ENCODE measurements at regions not wholly inside any gene's neighbourhood (a gene's known extent, or its start where the extent isn't known, plus 50 kb on each side); places are given as distances from the start of the nearest gene placed in this dataset.

- Histone ChIP-seq H3K56ac (replicated peaks; ENCODE audit: insufficient read length, low read depth, low read length) (no peak overlapping the region), H3K79me2 (ENCODE audit: control insufficient read depth in 1 of 2, insufficient read depth in 2 of 2, low read length in 2 of 2) (no peaks in the 10 kb centered on the region), H3K4me3 (ENCODE audit: extremely low read depth in 1 of 4, insufficient read depth in 2 of 4, low read depth in 3 of 4, low read length in 4 of 4) (no peak overlapping the region), H2AK5ac (ENCODE audit: low read depth, low read length) (no peak overlapping the region), H3K9ac (replicated peaks in 1 of 4; ENCODE audit: extremely low read depth in 1 of 4, low read depth in 3 of 4, low read length in 3 of 4) (no peak overlapping the region), H2AFZ (ENCODE audit: low read length) (no peak overlapping the region), H2BK120ac (replicated peaks; ENCODE audit: low read depth, low read length) (no peak overlapping the region), H4K8ac (ENCODE audit: extremely low read depth, insufficient read depth, low read length) (no peak overlapping the region), H3K9me3 (ENCODE audit: insufficient read depth in 2 of 2, low read depth in 1 of 2, low read length in 1 of 2) (no peaks in the 10 kb centered on the region), H3K18ac (ENCODE audit: extremely low read depth, low read length) (no peak overlapping the region), H2BK15ac (ENCODE audit: low read length) (no peak overlapping the region), H3K27ac (ENCODE audit: low read depth, low read length) (no peak overlapping the region), H3K36me3 (ENCODE audit: control insufficient read depth in 2 of 4, insufficient read depth in 4 of 4, low read length in 3 of 4) (no peaks in the 10 kb centered on the region), H4K91ac (replicated peaks; ENCODE audit: insufficient read length, low read length) (no peak overlapping the region), H2BK20ac (ENCODE audit: low read length) (no peak overlapping the region), H3K23ac (ENCODE audit: insufficient read length) (no peak overlapping the region), H4K5ac (ENCODE audit: insufficient read length, low read depth, low read length) (no peak overlapping the region), H2BK5ac (ENCODE audit: low read depth, low read length) (no peak overlapping the region), H3K4me2 (ENCODE audit: insufficient read depth in 1 of 2, low read depth in 2 of 2, low read length in 2 of 2) (no peak overlapping the region), H3K79me1 (ENCODE audit: low read depth, low read length) (no peaks in the 10 kb centered on the region), H4K20me1 (replicated peaks in 1 of 2; ENCODE audit: control insufficient read depth in 1 of 2, insufficient read depth in 2 of 2, low read length in 2 of 2) (no peaks in the 10 kb centered on the region), H3K14ac (ENCODE audit: insufficient read length) (no peak overlapping the region), H2BK12ac (ENCODE audit: low read depth, low read length) (no peak overlapping the region), H3K4ac (replicated peaks; ENCODE audit: insufficient read length, low read depth, low read length) (no peak overlapping the region), H3K4me1 (replicated peaks in 1 of 4; ENCODE audit: control insufficient read depth in 3 of 4, insufficient read depth in 4 of 4, low read length in 3 of 4) (peaks cover 7 to 28% (median 19%) of the 10 kb centered on the region in 4 experiments), H3K27me3 (replicated peaks in 1 of 4; ENCODE audit: control insufficient read depth in 3 of 4, extremely low read depth in 1 of 4, insufficient read depth in 3 of 4, low read length in 3 of 4) (no peaks in the 10 kb centered on the region), H3K23me2 (ENCODE audit: low read depth, low read length) (no peaks in the 10 kb centered on the region)
- FAIRE-seq (no peak), DNase-seq (ENCODE audit: low read depth in 1 of 2, low spot score in 2 of 2) (no peak)
- POLR2A ChIA-PET (ENCODE audit: partially characterized antibody), result no interaction called here
- WGBS, 2 experiments (ENCODE audit: extremely low coverage in 1 of 2, insufficient coverage in 1 of 2, insufficient read length in 1 of 2, insufficient replicate concordance in 2 of 2, low coverage in 1 of 2, low lambda C conversion rate in 2 of 2, missing lambda C conversion rate in 1 of 2), result 85% methylated on average over 7 of the region's 7 CpGs; no CpG with 5 or more reads in 1 of the 2 experiments
- CTCF ChIA-PET (ENCODE audit: partially characterized antibody), result interaction anchor here (1.4 kb wide), 1 partner anchor 10 kb away, joined by 4 read pairs; no protein-coding TSS in a partner anchor
- TF ChIP-seq HDAC6 (IDR thresholded peaks at IDR 0.05; ENCODE audit: low read depth, low read length) (no peak), EGR1 (IDR thresholded peaks at IDR 0.05; ENCODE audit: borderline replicate concordance, low read depth, low read length) (no peak), BCL11A (IDR thresholded peaks at IDR 0.05; ENCODE audit: low read depth in 2 of 2, low read length in 2 of 2) (no peak), EZH2 (IDR thresholded peaks at IDR 0.05; ENCODE audit: low read depth, low read length, severe bottlenecking) (no peak), CEBPB (IDR thresholded peaks at IDR 0.05; ENCODE audit: low read depth, low read length) (no peak), SIX5 (IDR thresholded peaks at IDR 0.05; ENCODE audit: low read depth, low read length) (no peak), POLR2AphosphoS5 (IDR thresholded peaks at IDR 0.05; ENCODE audit: low read depth, low read length) (no peak), RNF2 (IDR thresholded peaks at IDR 0.05; ENCODE audit: borderline replicate concordance, low read depth, low read length, missing control alignments, poor library complexity, severe bottlenecking) (no peak), HDAC2 (IDR thresholded peaks at IDR 0.05; ENCODE audit: borderline replicate concordance in 1 of 2, low read depth in 2 of 2, low read length in 2 of 2) (no peak), JUND (IDR thresholded peaks at IDR 0.05; ENCODE audit: low read length) (no peak), ATF2 (IDR thresholded peaks at IDR 0.05; ENCODE audit: low read length) (no peak), TCF12 (IDR thresholded peaks at IDR 0.05; ENCODE audit: low read depth, low read length) (no peak), SIN3A (conservative IDR thresholded peaks at IDR 0.05 in 1 of 2, IDR thresholded peaks at IDR 0.05 in 1 of 2; ENCODE audit: low read depth in 1 of 2, low read length in 2 of 2) (no peak)
Observed at GRCh38 chr1:113252166-113252565, 138.1 kb upstream of the MAGI3 start.

Data from H1 (cell line).